Effector memory CD4-positive, alpha-beta T cell (primary cell): ENCODE measurements at regions not wholly inside any gene's neighbourhood (a gene's known extent, or its start where the extent isn't known, plus 50 kb on each side); places are given as distances from the start of the nearest gene placed in this dataset.

Experiments used
- DNase-seq, 3 donors: peaks; one replicate each; pipeline ENCODE4 v3.0.0-alpha.2; 2020
- H3K27ac ChIP-seq: 2 replicates; pipeline ENCODE4 v1.7.0; 2013; ENCODE audit warnings: mild to moderate bottlenecking, low read length, moderate library complexity; ENCODE audit not compliant: insufficient read depth, poor library complexity, severe bottlenecking
- H3K27me3 ChIP-seq: replicated peaks from 2 replicates; pipeline ENCODE4 v1.7.0; 2013; ENCODE audit warnings: mild to moderate bottlenecking, low read length; ENCODE audit not compliant: insufficient read depth, control insufficient read depth, poor library complexity, severe bottlenecking
- H3K36me3 ChIP-seq: 2 replicates; pipeline ENCODE4 v1.7.0; 2013; ENCODE audit warnings: mild to moderate bottlenecking, low read length, moderate library complexity; ENCODE audit not compliant: control insufficient read depth, insufficient read depth
- H3K4me1 ChIP-seq: 2 replicates; pipeline ENCODE4 v1.7.0; 2013; ENCODE audit warnings: low read length, mild to moderate bottlenecking; ENCODE audit not compliant: control insufficient read depth, insufficient read depth, poor library complexity, severe bottlenecking
- H3K4me3 ChIP-seq: 2 replicates; pipeline ENCODE4 v1.7.0; 2013; ENCODE audit warnings: low read length, low read depth, mild to moderate bottlenecking; ENCODE audit not compliant: insufficient read depth, poor library complexity, severe bottlenecking
- H3K9me3 ChIP-seq: 2 replicates; pipeline ENCODE4 v1.7.0; 2013; ENCODE audit warnings: mild to moderate bottlenecking, low read length, moderate library complexity; ENCODE audit not compliant: control insufficient read depth

GRCh38 chr9:106738109-106738508 is 124.9 kb upstream of the ZNF462 start:
- DNase-seq, result no peak
- no peak overlapping the region for H3K4me3 ChIP-seq

GRCh38 chr9:106745457-106745856 is 117.5 kb upstream of the ZNF462 start:
- Histone ChIP-seq H3K4me1 (no peaks in the 10 kb centered on the region), H3K27me3 (no peaks in the 10 kb centered on the region), H3K27ac (no peak overlapping the region), H3K9me3 (no peaks in the 10 kb centered on the region), H3K4me3 (no peak overlapping the region), H3K36me3 (no peaks in the 10 kb centered on the region)
- no peak for DNase-seq

More at GRCh38 chr9:106738109-106738508, 124.9 kb upstream of the ZNF462 start:
- Histone ChIP-seq H3K9me3 (no peaks in the 10 kb centered on the region), H3K27ac (no peak overlapping the region), H3K36me3 (no peaks in the 10 kb centered on the region), H3K27me3 (no peaks in the 10 kb centered on the region), H3K4me1 (no peaks in the 10 kb centered on the region)

DNA sequence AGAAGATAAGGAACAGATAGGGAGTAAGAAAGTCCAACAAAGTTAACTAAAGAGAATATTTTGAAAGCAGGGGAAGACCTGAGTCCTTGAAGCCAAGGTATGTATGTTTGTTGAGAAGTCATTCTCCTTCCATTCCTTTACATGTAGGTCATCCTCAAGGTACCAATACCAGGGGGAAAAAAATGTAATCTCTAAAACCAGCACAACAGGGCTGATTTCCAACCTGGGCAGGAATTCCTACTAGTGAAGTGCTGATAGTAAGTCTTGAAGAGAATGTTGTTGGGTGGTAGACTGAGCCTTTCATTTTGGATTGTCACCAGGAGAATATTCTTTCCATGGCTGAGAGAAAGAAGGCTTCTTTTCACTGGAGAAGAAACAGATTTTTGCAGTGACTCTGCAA is 117.1 kb upstream of the ZNF462 start:
- Histone ChIP-seq H3K36me3 (no peaks in the 10 kb centered on the region), H3K4me1 (no peaks in the 10 kb centered on the region), H3K9me3 (no peaks in the 10 kb centered on the region), H3K27ac (no peak overlapping the region), H3K27me3 (no peaks in the 10 kb centered on the region), H3K4me3 (no peak overlapping the region)
- DNase-seq, result no peak

- no peak overlapping the region for H3K4me3 ChIP-seq
- H3K9me3 ChIP-seq, result no peaks in the 10 kb centered on the region
- DNase-seq, result no peak
- H3K4me1 ChIP-seq, result no peaks in the 10 kb centered on the region
- H3K27ac ChIP-seq, result no peak overlapping the region
- H3K36me3 ChIP-seq, result no peaks in the 10 kb centered on the region
- H3K27me3 ChIP-seq, result no peaks in the 10 kb centered on the region
These were observed 111.3 kb upstream of the ZNF462 start for GRCh38 chr9:106751681-106752080.

DNA sequence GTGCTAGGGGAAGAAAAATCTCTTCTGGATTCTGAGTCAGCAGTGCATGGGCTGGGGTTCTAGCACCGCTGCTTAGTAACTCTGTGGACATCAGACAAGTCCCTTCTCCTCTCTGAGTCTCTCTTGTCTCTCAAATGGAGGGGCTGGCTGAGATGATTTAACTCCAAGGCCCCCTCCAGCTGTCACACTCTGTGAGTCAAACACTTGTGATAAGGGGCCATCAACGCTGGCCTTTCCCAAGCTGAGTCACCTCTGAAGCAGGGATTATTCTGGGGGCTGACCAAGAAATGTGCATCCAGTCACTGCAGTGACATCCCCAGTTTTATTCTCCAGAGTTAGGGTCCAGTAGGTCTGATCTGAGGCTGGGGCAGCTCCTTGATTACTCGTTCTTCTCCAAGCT is 110.4 kb upstream of the ZNF462 start:
- Histone ChIP-seq H3K9me3 (no peaks in the 10 kb centered on the region), H3K36me3 (no peaks in the 10 kb centered on the region), H3K4me1 (no peaks in the 10 kb centered on the region), H3K27me3 (no peaks in the 10 kb centered on the region), H3K4me3 (no peak overlapping the region), H3K27ac (no peak overlapping the region)
- no peak for DNase-seq

DNA sequence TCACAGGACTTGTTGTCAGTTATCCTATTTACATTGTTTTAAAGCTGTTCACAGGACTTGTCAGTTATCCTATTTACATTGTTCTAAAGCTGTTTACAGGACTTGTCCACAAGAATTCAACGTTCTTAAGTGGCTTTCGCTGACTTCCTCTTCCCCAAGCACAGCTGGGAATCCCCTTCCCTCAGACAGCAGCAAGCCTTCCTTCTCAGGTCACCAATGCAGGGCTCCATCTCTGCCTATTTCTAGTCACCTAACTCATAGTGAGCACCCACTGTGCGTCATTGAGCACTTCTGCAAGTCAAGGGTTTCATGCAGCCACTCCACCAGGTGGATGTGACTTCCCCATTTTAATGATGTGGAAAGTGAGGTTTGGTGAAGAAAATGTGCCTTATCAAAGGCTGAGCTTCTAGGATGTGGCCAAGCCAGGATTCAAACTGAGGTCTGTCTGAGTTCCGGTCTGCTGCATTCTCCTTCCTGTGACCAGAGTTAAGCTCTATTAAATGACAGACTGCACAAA is 109.8 kb upstream of the ZNF462 start:
- DNase-seq, result no peak
- Histone ChIP-seq H3K27me3 (no peaks in the 10 kb centered on the region), H3K9me3 (no peaks in the 10 kb centered on the region), H3K27ac (no peak overlapping the region), H3K4me1 (no peaks in the 10 kb centered on the region), H3K4me3 (no peak overlapping the region), H3K36me3 (no peaks in the 10 kb centered on the region)

- Histone ChIP-seq H3K4me3 (no peak overlapping the region), H3K27me3 (no peaks in the 10 kb centered on the region), H3K27ac (no peak overlapping the region), H3K9me3 (no peaks in the 10 kb centered on the region), H3K36me3 (no peaks in the 10 kb centered on the region), H3K4me1 (no peaks in the 10 kb centered on the region)
- no peak for DNase-seq
These were observed 107.2 kb upstream of the ZNF462 start for GRCh38 chr9:106755736-106756135.

DNA sequence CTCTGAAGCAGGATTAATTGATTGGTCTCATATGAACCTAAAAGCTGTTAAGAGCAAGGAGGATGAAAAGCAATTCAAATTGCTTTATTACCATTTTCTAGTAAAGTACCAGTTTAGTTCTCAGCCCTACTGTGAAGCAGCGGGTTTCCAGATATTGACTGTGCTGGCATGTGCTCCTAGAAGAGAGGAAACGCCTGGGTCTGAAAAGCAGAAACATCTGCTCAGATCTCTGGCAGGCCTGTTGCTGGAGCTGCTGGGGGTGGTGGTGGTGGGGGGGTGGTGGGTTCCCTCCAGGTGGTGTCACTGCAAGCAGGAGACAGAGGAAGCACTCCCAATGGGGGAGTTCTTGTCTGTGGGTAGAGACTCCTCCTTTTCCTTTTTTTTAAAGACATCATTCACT is 105.5 kb upstream of the ZNF462 start:
- H3K9me3 ChIP-seq, result no peaks in the 10 kb centered on the region
- DNase-seq, result no peak

GRCh38 chr9:106758911-106759310 is 104.1 kb upstream of the ZNF462 start:
- no peak overlapping the region for H3K27ac ChIP-seq
- DNase-seq, result no peak
- no peaks in the 10 kb centered on the region for H3K36me3 ChIP-seq
- H3K27me3 ChIP-seq, result no peaks in the 10 kb centered on the region
- H3K4me1 ChIP-seq, result no peaks in the 10 kb centered on the region
- H3K9me3 ChIP-seq, result no peaks in the 10 kb centered on the region
- no peak overlapping the region for H3K4me3 ChIP-seq

More for the DNA sequence above, 105.5 kb upstream of the ZNF462 start:
- Histone ChIP-seq H3K27ac (no peak overlapping the region), H3K36me3 (no peaks in the 10 kb centered on the region), H3K27me3 (no peaks in the 10 kb centered on the region), H3K4me1 (no peaks in the 10 kb centered on the region), H3K4me3 (no peak overlapping the region)

DNA sequence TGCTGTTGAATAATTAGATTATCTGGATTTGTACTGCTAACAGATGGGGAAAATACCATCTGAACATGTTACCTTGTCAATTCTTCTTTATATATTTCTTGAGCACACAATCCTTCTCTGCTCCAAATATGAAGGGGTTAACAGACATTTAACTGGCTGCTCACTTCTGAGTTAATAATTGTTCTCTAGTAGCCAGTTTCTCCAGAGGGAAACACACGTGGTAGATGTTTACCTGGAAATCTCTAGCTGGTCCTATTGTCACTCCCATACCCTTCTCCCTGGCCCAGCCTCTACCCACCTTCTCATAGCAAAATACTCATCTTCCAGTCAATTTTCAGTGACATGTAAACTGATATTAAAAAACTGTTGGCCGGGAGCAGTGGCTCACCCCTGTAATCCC is 101.5 kb upstream of the ZNF462 start:
- Histone ChIP-seq H3K4me3 (no peak overlapping the region), H3K36me3 (no peaks in the 10 kb centered on the region), H3K27me3 (no peaks in the 10 kb centered on the region), H3K27ac (no peak overlapping the region), H3K9me3 (no peaks in the 10 kb centered on the region), H3K4me1 (no peaks in the 10 kb centered on the region)
- no peak for DNase-seq

DNA sequence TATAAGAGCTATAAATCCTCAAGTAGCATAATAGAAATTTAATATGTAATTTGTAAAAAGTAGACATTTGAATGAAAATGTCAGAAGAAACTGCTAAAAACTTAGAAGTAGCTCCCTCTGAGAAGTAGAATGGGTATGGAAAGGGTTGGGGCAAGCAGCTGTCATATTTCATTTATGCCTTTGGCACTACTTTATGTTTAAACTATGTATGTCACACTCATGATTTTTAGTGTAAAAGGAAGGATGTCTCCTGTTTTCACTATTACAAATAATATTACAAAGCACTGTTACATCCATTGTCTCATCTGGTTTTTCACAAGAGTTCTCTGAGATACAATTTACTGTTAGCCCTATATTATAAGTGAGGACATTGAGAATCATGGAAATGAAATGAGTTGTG is 96.3 kb upstream of the ZNF462 start:
- H3K4me1 ChIP-seq, result no peaks in the 10 kb centered on the region

More for the DNA sequence above, 96.3 kb upstream of the ZNF462 start:
- Histone ChIP-seq H3K4me3 (no peak overlapping the region), H3K36me3 (no peaks in the 10 kb centered on the region), H3K9me3 (no peaks in the 10 kb centered on the region), H3K27ac (no peak overlapping the region), H3K27me3 (no peaks in the 10 kb centered on the region)
- no peak for DNase-seq
